ENCODE measurements at regions not wholly inside any gene's neighbourhood (a gene's known extent, or its start where the extent isn't known, plus 50 kb on each side); places are given as distances from the start of the nearest gene placed in this dataset.

- Histone ChIP-seq H3K9ac (no peak overlapping the region), H3K4me1 (no peaks in the 10 kb centered on the region), H3K79me2 (no peaks in the 10 kb centered on the region), H3K4me2 (ENCODE audit: low read length) (no peak overlapping the region), H3K9me3 (ENCODE audit: control insufficient read depth, low read length) (no peaks in the 10 kb centered on the region), H3K27ac (no peak overlapping the region), H3K36me3 (ENCODE audit: control insufficient read depth, insufficient read depth, low read length) (no peaks in the 10 kb centered on the region), H2AFZ (no peak overlapping the region), H3K27me3 (ENCODE audit: control insufficient read depth, insufficient read depth, low read length) (no peaks in the 10 kb centered on the region), H3K4me3 (ENCODE audit: low read depth, low read length) (no peak overlapping the region)
- no peak for TF ChIP-seq CTCF (IDR thresholded peaks at IDR 0.05)
These were observed 212.9 kb upstream of the UMPS start for GRCh38 chr3:124517306-124517705.

- TF ChIP-seq CTCF (IDR thresholded peaks at IDR 0.05): no peak
- Histone ChIP-seq H3K9me3 (ENCODE audit: control insufficient read depth, low read length) (no peaks in the 10 kb centered on the region), H3K4me1 (no peaks in the 10 kb centered on the region), H3K4me3 (ENCODE audit: low read depth, low read length) (no peak overlapping the region), H3K36me3 (ENCODE audit: control insufficient read depth, insufficient read depth, low read length) (no peaks in the 10 kb centered on the region), H3K9ac (no peak overlapping the region), H2AFZ (no peak overlapping the region), H3K79me2 (no peaks in the 10 kb centered on the region), H3K4me2 (ENCODE audit: low read length) (no peak overlapping the region), H3K27ac (no peak overlapping the region), H3K27me3 (ENCODE audit: control insufficient read depth, insufficient read depth, low read length) (no peaks in the 10 kb centered on the region)
These were observed 211.9 kb upstream of the UMPS start for GRCh38 chr3:124518350-124518749.

GRCh38 chr3:124519591-124520194, 210.6 kb upstream of the UMPS start:
- Histone ChIP-seq H3K27ac (no peak overlapping the region), H3K79me2 (no peaks in the 10 kb centered on the region), H3K9ac (no peak overlapping the region), H3K27me3 (ENCODE audit: control insufficient read depth, insufficient read depth, low read length) (no peaks in the 10 kb centered on the region), H3K4me1 (no peaks in the 10 kb centered on the region), H3K4me2 (ENCODE audit: low read length) (no peak overlapping the region), H3K4me3 (ENCODE audit: low read depth, low read length) (no peak overlapping the region), H3K36me3 (ENCODE audit: control insufficient read depth, insufficient read depth, low read length) (no peaks in the 10 kb centered on the region), H3K9me3 (ENCODE audit: control insufficient read depth, low read length) (no peaks in the 10 kb centered on the region), H2AFZ (no peak overlapping the region)
- TF ChIP-seq CTCF (IDR thresholded peaks at IDR 0.05): no peak

GRCh38 chr3:124520970-124521369, 209.3 kb upstream of the UMPS start:
- Histone ChIP-seq H3K36me3 (ENCODE audit: control insufficient read depth, insufficient read depth, low read length) (no peaks in the 10 kb centered on the region), H3K27me3 (ENCODE audit: control insufficient read depth, insufficient read depth, low read length) (no peaks in the 10 kb centered on the region), H3K9ac (no peak overlapping the region), H3K4me1 (no peaks in the 10 kb centered on the region), H3K27ac (no peak overlapping the region), H3K4me2 (ENCODE audit: low read length) (no peak overlapping the region), H3K9me3 (ENCODE audit: control insufficient read depth, low read length) (no peaks in the 10 kb centered on the region), H2AFZ (no peak overlapping the region), H3K4me3 (ENCODE audit: low read depth, low read length) (no peak overlapping the region), H3K79me2 (no peaks in the 10 kb centered on the region)
- no peak for TF ChIP-seq CTCF (IDR thresholded peaks at IDR 0.05)

GRCh38 chr3:124522082-124522625, 208.1 kb upstream of the UMPS start:
- H3K4me3 ChIP-seq (ENCODE audit: low read depth, low read length): no peak overlapping the region
- no peak overlapping the region for H3K4me2 ChIP-seq (ENCODE audit: low read length)
- H3K27me3 ChIP-seq (ENCODE audit: control insufficient read depth, insufficient read depth, low read length): no peaks in the 10 kb centered on the region
- H3K36me3 ChIP-seq (ENCODE audit: control insufficient read depth, insufficient read depth, low read length): no peaks in the 10 kb centered on the region
- no peak overlapping the region for H3K27ac ChIP-seq
- TF ChIP-seq CTCF (IDR thresholded peaks at IDR 0.05): no peak
- no peaks in the 10 kb centered on the region for H3K4me1 ChIP-seq
- H3K79me2 ChIP-seq: no peaks in the 10 kb centered on the region
- no peaks in the 10 kb centered on the region for H3K9me3 ChIP-seq (ENCODE audit: control insufficient read depth, low read length)
- H3K9ac ChIP-seq: no peak overlapping the region
- no peak overlapping the region for H2AFZ ChIP-seq

Measured in parathyroid adenoma (tissue), 2 donors.